ENCODE measurements at regions not wholly inside any gene's neighbourhood (a gene's known extent, or its start where the extent isn't known, plus 50 kb on each side); places are given as distances from the start of the nearest gene placed in this dataset.

- TF ChIP-seq CTCF (IDR thresholded peaks at IDR 0.05) (no peak), POLR2A (IDR thresholded peaks at IDR 0.05) (no peak)
Observed at GRCh38 chr1:80566867-80567266, 1233.9 kb upstream of the ADGRL2 start.
